ENCODE measurements at regions not wholly inside any gene's neighbourhood (a gene's known extent, or its start where the extent isn't known, plus 50 kb on each side); places are given as distances from the start of the nearest gene placed in this dataset.

GRCh38 chr7:22563032-22563501, 63.1 kb upstream of the STEAP1B start:
- DNase-seq (ENCODE audit: low read depth) = no peak

GRCh38 chr7:22561895-22562593, 62.1 kb upstream of the STEAP1B start:
- DNase-seq (ENCODE audit: low read depth) = no peak

- DNase-seq (ENCODE audit: low read depth) = peak; percentile 97
Measured at GRCh38 chr7:22561321-22561811, 61.4 kb upstream of the STEAP1B start.

GRCh38 chr7:22559829-22560489, 60.0 kb upstream of the STEAP1B start:
- peak; percentile 62 for DNase-seq (ENCODE audit: low read depth)

GRCh38 chr7:22557167-22557566, 57.2 kb upstream of the STEAP1B start:
- DNase-seq (ENCODE audit: low read depth) = no peak

- no peak for DNase-seq (ENCODE audit: low read depth)
Measured at GRCh38 chr7:22555476-22555875, 55.5 kb upstream of the STEAP1B start.

GRCh38 chr7:22554184-22554583, 54.2 kb upstream of the STEAP1B start:
- DNase-seq (ENCODE audit: low read depth) = no peak

GRCh38 chr7:22551768-22552513, 52.0 kb upstream of the STEAP1B start:
- DNase-seq (ENCODE audit: low read depth) = no peak

- no peak for DNase-seq (ENCODE audit: low read depth)
Measured at GRCh38 chr7:22550514-22551030, 50.6 kb upstream of the STEAP1B start.

- DNase-seq (ENCODE audit: low read depth) = no peak
Measured at GRCh38 chr7:22549667-22550513, 49.9 kb upstream of the STEAP1B start.

Data from GM04504 (cell line).